Sigmoid colon (tissue), 4 donors: ENCODE measurements at regions not wholly inside any gene's neighbourhood (a gene's known extent, or its start where the extent isn't known, plus 50 kb on each side); places are given as distances from the start of the nearest gene placed in this dataset.

Source experiments
- POLR2AphosphoS5 ChIP-seq, 4 donors: sonication (generic); formaldehyde crosslinking; IDR thresholded peaks; one replicate each; pipeline ENCODE4 v1.6.1; 2017; ENCODE audit warnings: antibody characterized with exemption in 4 of 4
- TF ChIP-seq, protein P1 (sequence below), 4 experiments: fragments of 450-650 bp in 3 of 4; fragments of 200-600 bp in 1 of 4; IDR thresholded peaks; one replicate each; pipeline ENCODE4 v1.5.1; 2016 to 2019; ENCODE audit warnings: antibody characterized with exemption in 4 of 4, mild to moderate bottlenecking in 3 of 4, moderate library complexity in 2 of 4

DNA sequence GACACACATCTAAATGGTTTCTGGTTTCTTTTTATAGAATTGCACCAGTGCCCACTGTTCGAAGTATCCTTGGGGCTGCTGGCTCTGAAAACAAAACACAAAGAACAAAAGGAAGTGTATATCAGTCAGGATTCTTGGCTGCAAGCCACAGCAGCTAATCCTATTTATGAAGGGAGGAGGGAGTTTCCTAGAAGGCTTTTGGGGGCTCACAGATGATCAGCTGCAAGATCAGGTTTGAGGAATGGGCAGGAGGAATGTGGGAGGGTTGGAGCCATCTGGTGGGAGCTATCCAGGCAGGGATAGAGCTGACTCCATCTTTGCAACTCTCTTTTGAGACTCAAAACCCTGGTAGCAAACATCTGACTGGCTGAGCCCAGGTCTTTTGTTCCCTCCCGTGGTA is 118.3 kb upstream of the EEF2KMT start:
- TF ChIP-seq, protein P1, sequence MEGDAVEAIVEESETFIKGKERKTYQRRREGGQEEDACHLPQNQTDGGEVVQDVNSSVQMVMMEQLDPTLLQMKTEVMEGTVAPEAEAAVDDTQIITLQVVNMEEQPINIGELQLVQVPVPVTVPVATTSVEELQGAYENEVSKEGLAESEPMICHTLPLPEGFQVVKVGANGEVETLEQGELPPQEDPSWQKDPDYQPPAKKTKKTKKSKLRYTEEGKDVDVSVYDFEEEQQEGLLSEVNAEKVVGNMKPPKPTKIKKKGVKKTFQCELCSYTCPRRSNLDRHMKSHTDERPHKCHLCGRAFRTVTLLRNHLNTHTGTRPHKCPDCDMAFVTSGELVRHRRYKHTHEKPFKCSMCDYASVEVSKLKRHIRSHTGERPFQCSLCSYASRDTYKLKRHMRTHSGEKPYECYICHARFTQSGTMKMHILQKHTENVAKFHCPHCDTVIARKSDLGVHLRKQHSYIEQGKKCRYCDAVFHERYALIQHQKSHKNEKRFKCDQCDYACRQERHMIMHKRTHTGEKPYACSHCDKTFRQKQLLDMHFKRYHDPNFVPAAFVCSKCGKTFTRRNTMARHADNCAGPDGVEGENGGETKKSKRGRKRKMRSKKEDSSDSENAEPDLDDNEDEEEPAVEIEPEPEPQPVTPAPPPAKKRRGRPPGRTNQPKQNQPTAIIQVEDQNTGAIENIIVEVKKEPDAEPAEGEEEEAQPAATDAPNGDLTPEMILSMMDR (IDR thresholded peaks at IDR 0.05): no peak
- no peak for TF ChIP-seq POLR2AphosphoS5 (IDR thresholded peaks at IDR 0.05)
